ENCODE measurements at regions not wholly inside any gene's neighbourhood (a gene's known extent, or its start where the extent isn't known, plus 50 kb on each side); places are given as distances from the start of the nearest gene placed in this dataset.

- no peak for TF ChIP-seq CTCF (IDR thresholded peaks at IDR 0.05; ENCODE audit: borderline replicate concordance, extremely low read depth, low read length, poor library complexity, severe bottlenecking)
- no peak for TF ChIP-seq EZH2 (IDR thresholded peaks at IDR 0.05; ENCODE audit: borderline replicate concordance, low read depth, low read length, severe bottlenecking)
Measured at GRCh38 chr18:9042766-9043481, 59.6 kb upstream of the NDUFV2 start.

All from DND-41 (cell line).